ENCODE measurements at regions not wholly inside any gene's neighbourhood (a gene's known extent, or its start where the extent isn't known, plus 50 kb on each side); places are given as distances from the start of the nearest gene placed in this dataset.

DNA sequence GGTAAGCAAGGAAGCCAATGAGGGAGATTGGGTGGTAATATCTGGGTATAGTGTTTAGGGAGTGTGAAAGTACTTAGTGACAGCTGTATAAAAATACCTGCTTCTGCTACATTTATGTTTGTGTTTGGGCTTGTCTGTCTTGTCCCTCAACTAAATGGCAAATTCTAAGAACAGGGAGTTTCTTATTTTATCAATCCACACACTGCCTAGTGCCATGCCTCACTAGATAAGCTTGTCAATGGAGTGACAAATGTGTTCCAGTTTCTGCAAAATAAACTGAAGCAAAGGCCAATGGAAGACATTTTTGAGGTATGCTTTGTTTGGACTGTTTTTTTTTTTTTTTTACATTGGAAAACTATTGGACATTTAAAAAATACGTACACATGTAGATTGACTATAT is 418.0 kb downstream of the SH2D1A start:
- WGBS (ENCODE audit: missing lambda C conversion rate) = 0% methylated on average over 1 of the region's 1 CpG
- DNase-seq (ENCODE audit: low read depth in 1 of 2, low spot score in 1 of 2) (no peak), FAIRE-seq (no peak), ATAC-seq (no peak)
- no peak overlapping the region for H3K27ac ChIP-seq
- H3K4me2 ChIP-seq = no peak overlapping the region
- H3K4me3 ChIP-seq = no peak overlapping the region
- no peaks in the 10 kb centered on the region for H3K9me3 ChIP-seq
- H3K4me1 ChIP-seq = no peaks in the 10 kb centered on the region
- POLR2A ChIA-PET = no interaction called here
- CTCF ChIA-PET = no interaction called here
- no peak for TF ChIP-seq PHF8 (IDR thresholded peaks at IDR 0.05; ENCODE audit: borderline replicate concordance, low read depth)
- TF ChIP-seq, protein P1, sequence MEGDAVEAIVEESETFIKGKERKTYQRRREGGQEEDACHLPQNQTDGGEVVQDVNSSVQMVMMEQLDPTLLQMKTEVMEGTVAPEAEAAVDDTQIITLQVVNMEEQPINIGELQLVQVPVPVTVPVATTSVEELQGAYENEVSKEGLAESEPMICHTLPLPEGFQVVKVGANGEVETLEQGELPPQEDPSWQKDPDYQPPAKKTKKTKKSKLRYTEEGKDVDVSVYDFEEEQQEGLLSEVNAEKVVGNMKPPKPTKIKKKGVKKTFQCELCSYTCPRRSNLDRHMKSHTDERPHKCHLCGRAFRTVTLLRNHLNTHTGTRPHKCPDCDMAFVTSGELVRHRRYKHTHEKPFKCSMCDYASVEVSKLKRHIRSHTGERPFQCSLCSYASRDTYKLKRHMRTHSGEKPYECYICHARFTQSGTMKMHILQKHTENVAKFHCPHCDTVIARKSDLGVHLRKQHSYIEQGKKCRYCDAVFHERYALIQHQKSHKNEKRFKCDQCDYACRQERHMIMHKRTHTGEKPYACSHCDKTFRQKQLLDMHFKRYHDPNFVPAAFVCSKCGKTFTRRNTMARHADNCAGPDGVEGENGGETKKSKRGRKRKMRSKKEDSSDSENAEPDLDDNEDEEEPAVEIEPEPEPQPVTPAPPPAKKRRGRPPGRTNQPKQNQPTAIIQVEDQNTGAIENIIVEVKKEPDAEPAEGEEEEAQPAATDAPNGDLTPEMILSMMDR (IDR thresholded peaks at IDR 0.05) = no peak
- TF ChIP-seq NPAS2 (CRISPR knock-in tag; IDR thresholded peaks at IDR 0.05; ENCODE audit: borderline replicate concordance) = no peak
- TF ChIP-seq, protein P2, sequence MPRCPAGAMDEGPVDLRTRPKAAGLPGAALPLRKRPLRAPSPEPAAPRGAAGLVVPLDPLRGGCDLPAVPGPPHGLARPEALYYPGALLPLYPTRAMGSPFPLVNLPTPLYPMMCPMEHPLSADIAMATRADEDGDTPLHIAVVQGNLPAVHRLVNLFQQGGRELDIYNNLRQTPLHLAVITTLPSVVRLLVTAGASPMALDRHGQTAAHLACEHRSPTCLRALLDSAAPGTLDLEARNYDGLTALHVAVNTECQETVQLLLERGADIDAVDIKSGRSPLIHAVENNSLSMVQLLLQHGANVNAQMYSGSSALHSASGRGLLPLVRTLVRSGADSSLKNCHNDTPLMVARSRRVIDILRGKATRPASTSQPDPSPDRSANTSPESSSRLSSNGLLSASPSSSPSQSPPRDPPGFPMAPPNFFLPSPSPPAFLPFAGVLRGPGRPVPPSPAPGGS (IDR thresholded peaks at IDR 0.05) = no peak
- TF ChIP-seq RAD21 (conservative IDR thresholded peaks at IDR 0.05 in 1 of 2, IDR thresholded peaks at IDR 0.05 in 1 of 2) = no peak
- TF ChIP-seq, protein P3, sequence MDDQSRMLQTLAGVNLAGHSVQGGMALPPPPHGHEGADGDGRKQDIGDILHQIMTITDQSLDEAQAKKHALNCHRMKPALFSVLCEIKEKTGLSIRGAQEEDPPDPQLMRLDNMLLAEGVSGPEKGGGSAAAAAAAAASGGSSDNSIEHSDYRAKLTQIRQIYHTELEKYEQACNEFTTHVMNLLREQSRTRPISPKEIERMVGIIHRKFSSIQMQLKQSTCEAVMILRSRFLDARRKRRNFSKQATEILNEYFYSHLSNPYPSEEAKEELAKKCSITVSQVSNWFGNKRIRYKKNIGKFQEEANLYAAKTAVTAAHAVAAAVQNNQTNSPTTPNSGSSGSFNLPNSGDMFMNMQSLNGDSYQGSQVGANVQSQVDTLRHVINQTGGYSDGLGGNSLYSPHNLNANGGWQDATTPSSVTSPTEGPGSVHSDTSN (IDR thresholded peaks at IDR 0.05) = no peak
- TF ChIP-seq NFE2L2 (conservative IDR thresholded peaks at IDR 0.05; ENCODE audit: low read length) = no peak
- no peak for TF ChIP-seq HOXA7 (CRISPR knock-in tag; IDR thresholded peaks at IDR 0.05)
- TF ChIP-seq HOXB13 (CRISPR knock-in tag; IDR thresholded peaks at IDR 0.05; ENCODE audit: low read depth) = no peak
- no peak for TF ChIP-seq GATA3 (IDR thresholded peaks at IDR 0.05; ENCODE audit: borderline replicate concordance)
- no peak for TF ChIP-seq KDM1A (IDR thresholded peaks at IDR 0.05; ENCODE audit: low read depth)
- TF ChIP-seq RFX5 (IDR thresholded peaks at IDR 0.05) = no peak
- TF ChIP-seq, protein P4, sequence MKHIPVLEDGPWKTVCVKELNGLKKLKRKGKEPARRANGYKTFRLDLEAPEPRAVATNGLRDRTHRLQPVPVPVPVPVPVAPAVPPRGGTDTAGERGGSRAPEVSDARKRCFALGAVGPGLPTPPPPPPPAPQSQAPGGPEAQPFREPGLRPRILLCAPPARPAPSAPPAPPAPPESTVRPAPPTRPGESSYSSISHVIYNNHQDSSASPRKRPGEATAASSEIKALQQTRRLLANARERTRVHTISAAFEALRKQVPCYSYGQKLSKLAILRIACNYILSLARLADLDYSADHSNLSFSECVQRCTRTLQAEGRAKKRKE (CRISPR knock-in tag; IDR thresholded peaks at IDR 0.05; ENCODE audit: low read depth) = no peak
- TF ChIP-seq HDAC2 (IDR thresholded peaks at IDR 0.05) = no peak

DNA sequence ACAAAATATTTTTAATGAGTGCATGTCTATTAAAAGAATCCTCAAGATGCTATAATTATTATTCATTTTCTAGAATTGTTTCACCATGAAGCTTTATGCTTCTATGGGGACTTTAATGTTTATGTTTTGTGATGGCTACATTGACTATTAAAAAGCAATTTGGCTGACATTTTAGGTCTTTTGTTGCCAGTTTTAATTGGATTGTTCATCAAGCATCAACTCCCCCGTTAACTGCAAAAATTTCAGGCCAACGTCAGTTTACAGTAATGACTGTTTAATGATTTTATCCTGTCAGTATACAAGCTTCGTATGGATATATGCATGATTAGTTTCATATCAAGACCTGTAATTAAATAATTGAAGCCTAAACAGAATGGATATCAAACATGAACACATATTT is 422.8 kb downstream of the SH2D1A start:
- Histone ChIP-seq H3K4me1 (no peaks in the 10 kb centered on the region), H3K27ac (no peak overlapping the region), H3K9me3 (no peaks in the 10 kb centered on the region), H3K4me2 (no peak overlapping the region), H3K4me3 (no peak overlapping the region)
- CTCF ChIA-PET = no interaction called here
- no peak for TF ChIP-seq TFCP2L1 (CRISPR knock-in tag; IDR thresholded peaks at IDR 0.05)
- no peak for TF ChIP-seq MYC (IDR thresholded peaks at IDR 0.05; ENCODE audit: borderline replicate concordance, low read length)
- TF ChIP-seq, protein P3 (IDR thresholded peaks at IDR 0.05) = no peak
- TF ChIP-seq NFE2L2 (conservative IDR thresholded peaks at IDR 0.05; ENCODE audit: low read length) = no peak
- no peak for TF ChIP-seq CHD2 (IDR thresholded peaks at IDR 0.05; ENCODE audit: low read length, partially characterized antibody)
- TF ChIP-seq TP53 (CRISPR knock-in tag; IDR thresholded peaks at IDR 0.05) = no peak
- no peak for TF ChIP-seq HDAC2 (IDR thresholded peaks at IDR 0.05)
- TF ChIP-seq FOSL2 (IDR thresholded peaks at IDR 0.05) = no peak
- TF ChIP-seq FOSL2 (CRISPR knock-in tag; IDR thresholded peaks at IDR 0.05) = no peak
- no peak for TF ChIP-seq SREBF2 (IDR thresholded peaks at IDR 0.05)
- no peak for TF ChIP-seq EHF (CRISPR knock-in tag; IDR thresholded peaks at IDR 0.05)
- no peak for TF ChIP-seq RAD21 (conservative IDR thresholded peaks at IDR 0.05 in 1 of 2, IDR thresholded peaks at IDR 0.05 in 1 of 2)
- TF ChIP-seq ESRRA (IDR thresholded peaks at IDR 0.05; ENCODE audit: borderline replicate concordance, low read length) = no peak
- no peak for DNase-seq (ENCODE audit: low read depth in 1 of 2, low spot score in 1 of 2)
- POLR2A ChIA-PET = no interaction called here
- WGBS (ENCODE audit: missing lambda C conversion rate) = 1% methylated on average over 3 of the region's 3 CpGs
- ATAC-seq = no peak
- FAIRE-seq = no peak

Measured in A549 (cell line).